ENCODE measurements at regions not wholly inside any gene's neighbourhood (a gene's known extent, or its start where the extent isn't known, plus 50 kb on each side); places are given as distances from the start of the nearest gene placed in this dataset.

DNA sequence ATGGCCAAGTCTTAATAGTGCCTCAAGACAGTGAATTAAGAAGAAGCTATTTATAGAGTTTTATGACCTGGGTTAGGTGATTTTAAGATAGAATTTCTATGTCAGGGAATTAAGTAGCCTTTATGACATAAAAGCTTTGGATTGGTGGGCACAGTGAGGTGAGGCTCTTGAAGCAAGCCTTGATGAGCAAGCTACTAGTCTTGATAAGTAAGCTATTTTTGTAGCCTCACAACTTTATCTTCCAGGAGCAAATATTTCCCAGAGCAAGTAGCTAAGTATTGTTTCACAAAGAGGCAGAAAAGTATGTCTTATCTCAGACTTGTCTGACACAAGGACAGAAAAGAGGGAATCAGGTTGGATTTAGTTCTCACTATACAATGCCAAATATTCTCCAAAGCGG, 491.7 kb upstream of the RASGRP1 start:
- no peak for ATAC-seq
- POLR2A ChIA-PET = no interaction called here

DNA sequence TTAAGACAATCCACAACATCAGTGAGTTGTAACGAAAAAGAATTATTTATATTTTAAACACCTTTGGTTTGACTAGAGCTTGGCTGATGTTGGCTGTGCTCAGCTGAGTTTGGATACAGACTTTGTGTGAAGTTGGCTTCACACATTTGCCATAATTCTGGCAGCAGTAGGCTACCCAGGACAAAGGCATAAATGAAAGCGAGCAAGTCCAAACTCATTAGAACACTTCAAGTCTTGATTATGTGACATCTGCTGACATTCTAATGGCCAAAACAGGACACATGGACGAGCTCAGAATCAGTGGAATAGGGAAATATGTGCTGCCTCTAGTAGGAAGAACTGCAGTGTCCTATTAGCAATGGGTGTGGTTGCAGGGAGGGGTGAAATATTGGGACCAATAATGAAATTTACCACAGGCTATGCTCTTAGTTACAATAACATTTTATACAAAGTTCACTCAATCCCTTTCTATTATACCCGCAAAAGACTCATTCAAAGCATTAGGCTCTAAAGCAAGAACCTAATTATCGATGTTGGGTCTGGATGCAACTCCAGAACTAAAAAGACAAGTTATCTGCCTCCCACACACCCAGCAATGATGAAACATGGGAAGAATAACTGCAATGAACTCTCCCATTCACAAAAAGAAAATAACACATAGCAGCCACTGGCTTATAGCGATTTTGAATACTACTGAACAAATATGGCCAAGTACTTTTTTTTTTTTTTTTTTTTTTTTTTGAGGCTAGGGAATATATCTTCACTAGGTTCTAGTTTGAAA, 493.9 kb upstream of the RASGRP1 start:
- no peak overlapping the region for H3K27ac ChIP-seq (ENCODE audit: low read length)
- intact Hi-C loops (cut with micrococcal nuclease; ENCODE audit: unreplicated experiment) (no loop called here), in situ Hi-C loops (cut with HindIII; ENCODE audit: low pct_unique_long_range_greater_than_20kb, low sequenced_read_pairs) (no loop called here)
- BruUV-seq (replicated peaks) = no TSS peak
- no peak for TF ChIP-seq TCF7L2 (IDR thresholded peaks at IDR 0.05; ENCODE audit: low read depth, low read length)
- no peak for TF ChIP-seq POLR2AphosphoS5 (IDR thresholded peaks at IDR 0.05; ENCODE audit: low read depth, low read length)
- TF ChIP-seq, protein P1, sequence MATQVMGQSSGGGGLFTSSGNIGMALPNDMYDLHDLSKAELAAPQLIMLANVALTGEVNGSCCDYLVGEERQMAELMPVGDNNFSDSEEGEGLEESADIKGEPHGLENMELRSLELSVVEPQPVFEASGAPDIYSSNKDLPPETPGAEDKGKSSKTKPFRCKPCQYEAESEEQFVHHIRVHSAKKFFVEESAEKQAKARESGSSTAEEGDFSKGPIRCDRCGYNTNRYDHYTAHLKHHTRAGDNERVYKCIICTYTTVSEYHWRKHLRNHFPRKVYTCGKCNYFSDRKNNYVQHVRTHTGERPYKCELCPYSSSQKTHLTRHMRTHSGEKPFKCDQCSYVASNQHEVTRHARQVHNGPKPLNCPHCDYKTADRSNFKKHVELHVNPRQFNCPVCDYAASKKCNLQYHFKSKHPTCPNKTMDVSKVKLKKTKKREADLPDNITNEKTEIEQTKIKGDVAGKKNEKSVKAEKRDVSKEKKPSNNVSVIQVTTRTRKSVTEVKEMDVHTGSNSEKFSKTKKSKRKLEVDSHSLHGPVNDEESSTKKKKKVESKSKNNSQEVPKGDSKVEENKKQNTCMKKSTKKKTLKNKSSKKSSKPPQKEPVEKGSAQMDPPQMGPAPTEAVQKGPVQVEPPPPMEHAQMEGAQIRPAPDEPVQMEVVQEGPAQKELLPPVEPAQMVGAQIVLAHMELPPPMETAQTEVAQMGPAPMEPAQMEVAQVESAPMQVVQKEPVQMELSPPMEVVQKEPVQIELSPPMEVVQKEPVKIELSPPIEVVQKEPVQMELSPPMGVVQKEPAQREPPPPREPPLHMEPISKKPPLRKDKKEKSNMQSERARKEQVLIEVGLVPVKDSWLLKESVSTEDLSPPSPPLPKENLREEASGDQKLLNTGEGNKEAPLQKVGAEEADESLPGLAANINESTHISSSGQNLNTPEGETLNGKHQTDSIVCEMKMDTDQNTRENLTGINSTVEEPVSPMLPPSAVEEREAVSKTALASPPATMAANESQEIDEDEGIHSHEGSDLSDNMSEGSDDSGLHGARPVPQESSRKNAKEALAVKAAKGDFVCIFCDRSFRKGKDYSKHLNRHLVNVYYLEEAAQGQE (IDR thresholded peaks at IDR 0.05; ENCODE audit: insufficient read depth in 1 of 2, low read depth in 2 of 2, low read length in 1 of 2) = no peak
- TF ChIP-seq, protein P2, sequence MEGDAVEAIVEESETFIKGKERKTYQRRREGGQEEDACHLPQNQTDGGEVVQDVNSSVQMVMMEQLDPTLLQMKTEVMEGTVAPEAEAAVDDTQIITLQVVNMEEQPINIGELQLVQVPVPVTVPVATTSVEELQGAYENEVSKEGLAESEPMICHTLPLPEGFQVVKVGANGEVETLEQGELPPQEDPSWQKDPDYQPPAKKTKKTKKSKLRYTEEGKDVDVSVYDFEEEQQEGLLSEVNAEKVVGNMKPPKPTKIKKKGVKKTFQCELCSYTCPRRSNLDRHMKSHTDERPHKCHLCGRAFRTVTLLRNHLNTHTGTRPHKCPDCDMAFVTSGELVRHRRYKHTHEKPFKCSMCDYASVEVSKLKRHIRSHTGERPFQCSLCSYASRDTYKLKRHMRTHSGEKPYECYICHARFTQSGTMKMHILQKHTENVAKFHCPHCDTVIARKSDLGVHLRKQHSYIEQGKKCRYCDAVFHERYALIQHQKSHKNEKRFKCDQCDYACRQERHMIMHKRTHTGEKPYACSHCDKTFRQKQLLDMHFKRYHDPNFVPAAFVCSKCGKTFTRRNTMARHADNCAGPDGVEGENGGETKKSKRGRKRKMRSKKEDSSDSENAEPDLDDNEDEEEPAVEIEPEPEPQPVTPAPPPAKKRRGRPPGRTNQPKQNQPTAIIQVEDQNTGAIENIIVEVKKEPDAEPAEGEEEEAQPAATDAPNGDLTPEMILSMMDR (IDR thresholded peaks at IDR 0.05) = no peak
- TF ChIP-seq SIN3A (IDR thresholded peaks at IDR 0.05; ENCODE audit: borderline replicate concordance, insufficient read depth, low read depth, low read length) = no peak
- CTCF ChIA-PET = no interaction called here
- H3K4me1 ChIP-seq (ENCODE audit: control insufficient read depth, insufficient read depth, low read length) = no peaks in the 10 kb centered on the region; the same call in 1 of the 2 replicates
- no peak for DNase-seq (ENCODE audit: low read depth, low spot score)
- ATAC-seq = no peak
- no peaks in the 10 kb centered on the region for H3K27me3 ChIP-seq (ENCODE audit: control insufficient read depth, insufficient read depth, low read length)
- H3K4me3 ChIP-seq (ENCODE audit: low read depth in 2 of 2, low read length in 2 of 2) = no peak overlapping the region
- POLR2A ChIA-PET = no interaction called here
- H3K9me3 ChIP-seq (ENCODE audit: control insufficient read depth, insufficient read depth, low read depth, low read length) = no peaks in the 10 kb centered on the region
- no peaks in the 10 kb centered on the region for H3K36me3 ChIP-seq (ENCODE audit: control insufficient read depth, insufficient read depth, low read length)

More for the DNA sequence above, 491.7 kb upstream of the RASGRP1 start:
- BruUV-seq (replicated peaks) = no TSS peak
- Histone ChIP-seq H3K4me3 (ENCODE audit: low read depth in 2 of 2, low read length in 2 of 2) (no peak overlapping the region), H3K27me3 (ENCODE audit: control insufficient read depth, insufficient read depth, low read length) (no peaks in the 10 kb centered on the region), H3K9me3 (ENCODE audit: control insufficient read depth, insufficient read depth, low read depth, low read length) (no peaks in the 10 kb centered on the region), H3K4me1 (ENCODE audit: control insufficient read depth, insufficient read depth, low read length) (no peaks in the 10 kb centered on the region), H3K27ac (ENCODE audit: low read length) (no peak overlapping the region), H3K36me3 (ENCODE audit: control insufficient read depth, insufficient read depth, low read length) (no peaks in the 10 kb centered on the region)
- in situ Hi-C loops (cut with HindIII; ENCODE audit: low pct_unique_long_range_greater_than_20kb, low sequenced_read_pairs) = no loop called here
- TF ChIP-seq, protein P1 (IDR thresholded peaks at IDR 0.05; ENCODE audit: insufficient read depth in 1 of 2, low read depth in 2 of 2, low read length in 1 of 2) = no peak
- TF ChIP-seq SIN3A (IDR thresholded peaks at IDR 0.05; ENCODE audit: borderline replicate concordance, insufficient read depth, low read depth, low read length) = no peak
- no peak for TF ChIP-seq POLR2AphosphoS5 (IDR thresholded peaks at IDR 0.05; ENCODE audit: low read depth, low read length)
- TF ChIP-seq, protein P2 (IDR thresholded peaks at IDR 0.05) = no peak
- no peak for TF ChIP-seq TCF7L2 (IDR thresholded peaks at IDR 0.05; ENCODE audit: low read depth, low read length)
- CTCF ChIA-PET = no interaction called here
- no peak for DNase-seq (ENCODE audit: low read depth, low spot score)
- intact Hi-C loops (cut with micrococcal nuclease; ENCODE audit: unreplicated experiment) = no loop called here

All from Panc1 (cell line).